Activated T-helper 2 cell treated with anti-CD3 and anti-CD28 coated beads, Interferon-gamma antibody, Interleukin-2, Interleukin-4, amounts not matched to agents 10 μg/mL and 5 μg/mL and 100 μg/mL, durations not matched to agents 14 hours and 24 hours and 36 hours (primary cell): ENCODE measurements at regions not wholly inside any gene's neighbourhood (a gene's known extent, or its start where the extent isn't known, plus 50 kb on each side); places are given as distances from the start of the nearest gene placed in this dataset.

ENCODE experiments used
- DNase-seq: peaks from one replicate; pipeline ENCODE4 v3.0.0; 2021; ENCODE audit warnings: low spot score
- H3K27ac Mint-ChIP-seq: one replicate; pipeline ENCODE4 v1.8.0; 2021; ENCODE audit warnings: mixed read lengths
- H3K27me3 Mint-ChIP-seq: one replicate; pipeline ENCODE4 v1.8.0; 2021; ENCODE audit warnings: low read depth, mixed read lengths
- H3K36me3 Mint-ChIP-seq: one replicate; pipeline ENCODE4 v1.8.0; 2021; ENCODE audit warnings: low read depth, mixed read lengths
- H3K4me1 Mint-ChIP-seq: one replicate; pipeline ENCODE4 v1.8.0; 2021; ENCODE audit warnings: low read depth, mixed read lengths
- H3K4me3 Mint-ChIP-seq: one replicate; pipeline ENCODE4 v1.8.0; 2021; ENCODE audit warnings: low read depth, mild to moderate bottlenecking, moderate library complexity, mixed read lengths
- H3K9me3 Mint-ChIP-seq: one replicate; pipeline ENCODE4 v1.8.0; 2021; ENCODE audit warnings: mixed read lengths
- intact Hi-C: fragments of 100-400 bp; cut with micrococcal nuclease; formaldehyde crosslinking; loops from one replicate; pipeline ENCODE4 v1.15.1; 2023

- DNase-seq, result no peak
- Mint-ChIP-seq H3K4me1 (no peaks in the 10 kb centered on the region), H3K27me3 (peaks cover 10% of the 10 kb centered on the region), H3K9me3 (no peaks in the 10 kb centered on the region), H3K4me3 (no peak overlapping the region), H3K36me3 (no peaks in the 10 kb centered on the region), H3K27ac (no peak overlapping the region)
- intact Hi-C loops, result no loop called here
Measured at GRCh38 chr15:62599791-62600777, 435.0 kb upstream of the C2CD4B start.

GRCh38 chr15:62601777-62602545 is 436.9 kb upstream of the C2CD4B start:
- Mint-ChIP-seq H3K27me3 (peaks cover 10% of the 10 kb centered on the region), H3K9me3 (no peaks in the 10 kb centered on the region), H3K36me3 (no peaks in the 10 kb centered on the region), H3K4me1 (no peaks in the 10 kb centered on the region), H3K27ac (no peak overlapping the region), H3K4me3 (no peak overlapping the region)
- intact Hi-C loops, result no loop called here
- DNase-seq, result no peak

- peaks cover 10% of the 10 kb centered on the region for H3K27me3 Mint-ChIP-seq
- no peak overlapping the region for H3K4me3 Mint-ChIP-seq
- no peaks in the 10 kb centered on the region for H3K9me3 Mint-ChIP-seq
- DNase-seq, result no peak
- no peak overlapping the region for H3K27ac Mint-ChIP-seq
- no peaks in the 10 kb centered on the region for H3K36me3 Mint-ChIP-seq
- intact Hi-C loops, result no loop called here
- H3K4me1 Mint-ChIP-seq, result no peaks in the 10 kb centered on the region
Measured at GRCh38 chr15:62603742-62604141, 438.7 kb upstream of the C2CD4B start.

GRCh38 chr15:62605282-62605681 is 437.3 kb upstream of the TPM1 start:
- Mint-ChIP-seq H3K4me3 (no peak overlapping the region), H3K4me1 (no peaks in the 10 kb centered on the region), H3K36me3 (no peaks in the 10 kb centered on the region), H3K9me3 (no peaks in the 10 kb centered on the region), H3K27me3 (peaks cover 2% of the 10 kb centered on the region), H3K27ac (no peak overlapping the region)
- no peak for DNase-seq
- intact Hi-C loops, result no loop called here

GRCh38 chr15:62606376-62607113 is 436.0 kb upstream of the TPM1 start:
- H3K4me3 Mint-ChIP-seq, result no peak overlapping the region
- H3K9me3 Mint-ChIP-seq, result no peaks in the 10 kb centered on the region
- intact Hi-C loops, result no loop called here
- H3K4me1 Mint-ChIP-seq, result no peaks in the 10 kb centered on the region
- peaks cover 2% of the 10 kb centered on the region for H3K27me3 Mint-ChIP-seq
- H3K36me3 Mint-ChIP-seq, result no peaks in the 10 kb centered on the region
- no peak overlapping the region for H3K27ac Mint-ChIP-seq
- DNase-seq, result no peak

GRCh38 chr15:62607114-62607462 is 435.5 kb upstream of the TPM1 start:
- Mint-ChIP-seq H3K9me3 (no peaks in the 10 kb centered on the region), H3K27ac (no peak overlapping the region), H3K36me3 (no peaks in the 10 kb centered on the region), H3K27me3 (peaks cover 2% of the 10 kb centered on the region), H3K4me3 (no peak overlapping the region), H3K4me1 (no peaks in the 10 kb centered on the region)
- intact Hi-C loops, result no loop called here
- no peak for DNase-seq

- Mint-ChIP-seq H3K27me3 (peaks cover 3% of the 10 kb centered on the region), H3K9me3 (no peaks in the 10 kb centered on the region), H3K36me3 (no peaks in the 10 kb centered on the region), H3K4me1 (no peaks in the 10 kb centered on the region), H3K27ac (no peak overlapping the region), H3K4me3 (no peak overlapping the region)
- DNase-seq, result no peak
- intact Hi-C loops, result no loop called here
Measured at GRCh38 chr15:62607643-62608042, 434.9 kb upstream of the TPM1 start.

GRCh38 chr15:62608369-62608768 is 434.2 kb upstream of the TPM1 start:
- DNase-seq, result no peak
- Mint-ChIP-seq H3K9me3 (no peaks in the 10 kb centered on the region), H3K4me1 (no peaks in the 10 kb centered on the region), H3K27me3 (peaks cover 3% of the 10 kb centered on the region), H3K27ac (no peak overlapping the region), H3K4me3 (no peak overlapping the region), H3K36me3 (no peaks in the 10 kb centered on the region)
- intact Hi-C loops, result no loop called here

GRCh38 chr15:62610265-62610869 is 432.2 kb upstream of the TPM1 start:
- intact Hi-C loops, result no loop called here
- Mint-ChIP-seq H3K9me3 (no peaks in the 10 kb centered on the region), H3K4me3 (no peak overlapping the region), H3K27ac (no peak overlapping the region), H3K36me3 (no peaks in the 10 kb centered on the region), H3K27me3 (peaks cover 5% of the 10 kb centered on the region), H3K4me1 (no peaks in the 10 kb centered on the region)
- DNase-seq, result no peak

- H3K9me3 Mint-ChIP-seq, result no peaks in the 10 kb centered on the region
- H3K36me3 Mint-ChIP-seq, result no peaks in the 10 kb centered on the region
- H3K4me1 Mint-ChIP-seq, result no peaks in the 10 kb centered on the region
- intact Hi-C loops, result no loop called here
- H3K27me3 Mint-ChIP-seq, result peaks cover 5% of the 10 kb centered on the region
- no peak for DNase-seq
- H3K27ac Mint-ChIP-seq, result no peak overlapping the region
- no peak overlapping the region for H3K4me3 Mint-ChIP-seq
Measured at GRCh38 chr15:62611002-62611401, 431.5 kb upstream of the TPM1 start.

GRCh38 chr15:62612183-62612733 is 430.3 kb upstream of the TPM1 start:
- no peaks in the 10 kb centered on the region for H3K36me3 Mint-ChIP-seq
- intact Hi-C loops, result no loop called here
- no peaks in the 10 kb centered on the region for H3K4me1 Mint-ChIP-seq
- DNase-seq, result no peak
- no peak overlapping the region for H3K4me3 Mint-ChIP-seq
- H3K9me3 Mint-ChIP-seq, result no peaks in the 10 kb centered on the region
- no peak overlapping the region for H3K27ac Mint-ChIP-seq
- peaks cover 8% of the 10 kb centered on the region for H3K27me3 Mint-ChIP-seq

- no peak for DNase-seq
- Mint-ChIP-seq H3K27ac (no peak overlapping the region), H3K36me3 (no peaks in the 10 kb centered on the region), H3K9me3 (no peaks in the 10 kb centered on the region), H3K4me3 (no peak overlapping the region), H3K27me3 (peaks cover 10% of the 10 kb centered on the region), H3K4me1 (no peaks in the 10 kb centered on the region)
- intact Hi-C loops, result no loop called here
Measured at GRCh38 chr15:62612771-62613170, 429.8 kb upstream of the TPM1 start.
